ENCODE measurements at regions not wholly inside any gene's neighbourhood (a gene's known extent, or its start where the extent isn't known, plus 50 kb on each side); places are given as distances from the start of the nearest gene placed in this dataset.

GRCh38 chrX:45722471-45722870 lies 521.8 kb upstream of the DIPK2B start:
- no peak for DNase-seq

GRCh38 chrX:45719751-45720501 lies 519.2 kb upstream of the DIPK2B start:
- DNase-seq = no peak

- DNase-seq = no peak
These were observed 518.0 kb upstream of the DIPK2B start for GRCh38 chrX:45718676-45719075.

GRCh38 chrX:45716750-45717149 lies 516.1 kb upstream of the DIPK2B start:
- DNase-seq = no peak

GRCh38 chrX:45715748-45716147 lies 515.1 kb upstream of the DIPK2B start:
- no peak for DNase-seq

- DNase-seq = peak; percentile 87
These were observed 514.2 kb upstream of the DIPK2B start for GRCh38 chrX:45714866-45715265.

- DNase-seq = no peak
These were observed 511.4 kb upstream of the DIPK2B start for GRCh38 chrX:45712067-45712466.

GRCh38 chrX:45711231-45711630 lies 510.6 kb upstream of the DIPK2B start:
- no peak for DNase-seq

GRCh38 chrX:45710081-45710801 lies 509.6 kb upstream of the DIPK2B start:
- peak; percentile 52 for DNase-seq

GRCh38 chrX:45709381-45709780 lies 508.7 kb upstream of the DIPK2B start:
- no peak for DNase-seq

- no peak for DNase-seq
These were observed 498.5 kb upstream of the DIPK2B start for GRCh38 chrX:45699158-45699557.

- peak; percentile 64 for DNase-seq
These were observed 496.9 kb upstream of the DIPK2B start for GRCh38 chrX:45697591-45697990.

- no peak for DNase-seq
These were observed 496.1 kb upstream of the DIPK2B start for GRCh38 chrX:45696736-45697135.

GRCh38 chrX:45689971-45690370 lies 489.3 kb upstream of the DIPK2B start:
- no peak for DNase-seq

- DNase-seq = no peak
These were observed 483.2 kb upstream of the DIPK2B start for GRCh38 chrX:45683914-45684313.

- no peak for DNase-seq
These were observed 481.2 kb upstream of the DIPK2B start for GRCh38 chrX:45681891-45682290.

- no peak for DNase-seq
These were observed 469.2 kb upstream of the DIPK2B start for GRCh38 chrX:45669715-45670340.

- no peak for DNase-seq
These were observed 468.2 kb upstream of the DIPK2B start for GRCh38 chrX:45668686-45669443.

- DNase-seq = no peak
These were observed 467.0 kb upstream of the DIPK2B start for GRCh38 chrX:45667666-45668065.

GRCh38 chrX:45664727-45665290 lies 464.1 kb upstream of the DIPK2B start:
- DNase-seq = no peak

- DNase-seq = no peak
These were observed 459.8 kb upstream of the DIPK2B start for GRCh38 chrX:45660477-45660876.

GRCh38 chrX:45633419-45633818 lies 432.7 kb upstream of the DIPK2B start:
- DNase-seq = no peak

- DNase-seq = no peak
These were observed 431.8 kb upstream of the DIPK2B start for GRCh38 chrX:45632506-45632905.

Measured in suppressor macrophage treated with lipopolysaccharide for 4 hours (primary cell).